GM12865 (cell line): ENCODE measurements at regions not wholly inside any gene's neighbourhood (a gene's known extent, or its start where the extent isn't known, plus 50 kb on each side); places are given as distances from the start of the nearest gene placed in this dataset.

ENCODE experiments used
- DNase-seq: peaks from one replicate; pipeline ENCODE4 v3.0.0; 2010; ENCODE audit warnings: low read depth
- H3K4me3 ChIP-seq: 2 replicates; pipeline ENCODE4 v1.5.1; 2011; ENCODE audit warnings: mild to moderate bottlenecking, low read depth, low read length, control low read depth
- CTCF ChIP-seq: IDR thresholded peaks from 2 replicates; pipeline ENCODE4 v1.5.1; 2011; ENCODE audit warnings: low read length, control low read depth, low read depth, inconsistent platforms; ENCODE audit not compliant: insufficient read depth; ENCODE audit errors: missing control alignments

- TF ChIP-seq CTCF: no peak
- DNase-seq: no peak
- no peak overlapping the region for H3K4me3 ChIP-seq
Observed at GRCh38 chr15:95528920-95529319, 801.6 kb upstream of the NR2F2 start.

- no peak for TF ChIP-seq CTCF
- no peak overlapping the region for H3K4me3 ChIP-seq
- no peak for DNase-seq
Observed at GRCh38 chr15:95536638-95537037, 793.9 kb upstream of the NR2F2 start.

- H3K4me3 ChIP-seq: no peak overlapping the region
- DNase-seq: no peak
- TF ChIP-seq CTCF: no peak
Observed at GRCh38 chr15:95538693-95539092, 791.8 kb upstream of the NR2F2 start.

GRCh38 chr15:95541301-95541700 lies 789.2 kb upstream of the NR2F2 start:
- no peak for DNase-seq
- no peak for TF ChIP-seq CTCF
- H3K4me3 ChIP-seq: no peak overlapping the region

GRCh38 chr15:95549168-95549738 lies 781.2 kb upstream of the NR2F2 start:
- no peak overlapping the region for H3K4me3 ChIP-seq
- no peak for TF ChIP-seq CTCF
- DNase-seq: no peak

GRCh38 chr15:95550702-95551101 lies 779.8 kb upstream of the NR2F2 start:
- DNase-seq: no peak
- H3K4me3 ChIP-seq: no peak overlapping the region
- TF ChIP-seq CTCF: no peak

GRCh38 chr15:95556225-95556624 lies 774.3 kb upstream of the NR2F2 start:
- no peak for DNase-seq
- no peak for TF ChIP-seq CTCF
- H3K4me3 ChIP-seq: no peak overlapping the region
